LHCN-M2 (cell line): ENCODE measurements at regions not wholly inside any gene's neighbourhood (a gene's known extent, or its start where the extent isn't known, plus 50 kb on each side); places are given as distances from the start of the nearest gene placed in this dataset.
"Not testable (repeated sequence)": the region's sequence is repeated elsewhere in the genome, so short reads cannot be mapped to it uniquely, and the experiment has no call there.

Experiments
- DNase-seq: peaks from one replicate; pipeline ENCODE4 v3.0.0-alpha.2; 2012; ENCODE audit warnings: low read depth

- no peak for DNase-seq
Observed at GRCh38 chr10:33963729-33964128, 629.3 kb upstream of the NRP1 start.

- DNase-seq = not testable (repeated sequence)
Observed at GRCh38 chr10:33956322-33956721, 621.9 kb upstream of the NRP1 start.

GRCh38 chr10:33955676-33956075 is 621.2 kb upstream of the NRP1 start:
- no peak for DNase-seq

GRCh38 chr10:33952692-33953360 is 618.4 kb upstream of the NRP1 start:
- DNase-seq = peak; percentile 5

- peak; percentile 57 for DNase-seq
Observed at GRCh38 chr10:33950206-33950605, 615.7 kb upstream of the NRP1 start.

GRCh38 chr10:33947544-33947943 is 613.1 kb upstream of the NRP1 start:
- no peak for DNase-seq

- DNase-seq = no peak
Observed at GRCh38 chr10:33945051-33945450, 610.6 kb upstream of the NRP1 start.

GRCh38 chr10:33942508-33942907 is 608.0 kb upstream of the NRP1 start:
- no peak for DNase-seq

GRCh38 chr10:33939892-33940291 is 605.4 kb upstream of the NRP1 start:
- no peak for DNase-seq

- DNase-seq = no peak
Observed at GRCh38 chr10:33939410-33939809, 604.9 kb upstream of the NRP1 start.

- peak; percentile 4 for DNase-seq
Observed at GRCh38 chr10:33938001-33938400, 603.5 kb upstream of the NRP1 start.

- DNase-seq = no peak
Observed at GRCh38 chr10:33937036-33937730, 602.7 kb upstream of the NRP1 start.

- DNase-seq = no peak
Observed at GRCh38 chr10:33935350-33935749, 600.9 kb upstream of the NRP1 start.

GRCh38 chr10:33930079-33930478 is 595.6 kb upstream of the NRP1 start:
- DNase-seq = no peak

- peak; percentile 30 for DNase-seq
Observed at GRCh38 chr10:33927347-33927746, 592.9 kb upstream of the NRP1 start.

GRCh38 chr10:33921970-33922605 is 587.6 kb upstream of the NRP1 start:
- DNase-seq = no peak

GRCh38 chr10:33920351-33920750 is 585.9 kb upstream of the NRP1 start:
- DNase-seq = no peak

GRCh38 chr10:33919244-33919643 is 584.8 kb upstream of the NRP1 start:
- no peak for DNase-seq

GRCh38 chr10:33917069-33917780 is 582.8 kb upstream of the NRP1 start:
- DNase-seq = no peak

GRCh38 chr10:33914746-33915145 is 580.3 kb upstream of the NRP1 start:
- DNase-seq = no peak

- no peak for DNase-seq
Observed at GRCh38 chr10:33913194-33913593, 578.7 kb upstream of the NRP1 start.

- DNase-seq = not testable (repeated sequence)
Observed at GRCh38 chr10:33909476-33909875, 575.0 kb upstream of the NRP1 start.
